ENCODE measurements at regions not wholly inside any gene's neighbourhood (a gene's known extent, or its start where the extent isn't known, plus 50 kb on each side); places are given as distances from the start of the nearest gene placed in this dataset.
"Not testable (repeated sequence)": the region's sequence is repeated elsewhere in the genome, so short reads cannot be mapped to it uniquely, and the experiment has no call there.

GRCh38 chr2:81073412-81073811 lies 768.9 kb upstream of the LRRTM1 start:
- DNase-seq = no peak

- DNase-seq = no peak
Measured at GRCh38 chr2:81068144-81068543, 763.6 kb upstream of the LRRTM1 start.

- DNase-seq = no peak
Measured at GRCh38 chr2:81061016-81061415, 756.5 kb upstream of the LRRTM1 start.

- no peak for DNase-seq
Measured at GRCh38 chr2:81050580-81051095, 746.1 kb upstream of the LRRTM1 start.

GRCh38 chr2:81043681-81044080 lies 739.1 kb upstream of the LRRTM1 start:
- no peak for DNase-seq

GRCh38 chr2:81007104-81007503 lies 702.6 kb upstream of the LRRTM1 start:
- no peak for DNase-seq

- no peak for DNase-seq
Measured at GRCh38 chr2:81002906-81003305, 698.4 kb upstream of the LRRTM1 start.

- no peak for DNase-seq
Measured at GRCh38 chr2:80987466-80987865, 682.9 kb upstream of the LRRTM1 start.

- DNase-seq = no peak
Measured at GRCh38 chr2:80969900-80970299, 665.3 kb upstream of the LRRTM1 start.

GRCh38 chr2:80968450-80968849 lies 663.9 kb upstream of the LRRTM1 start:
- no peak for DNase-seq

GRCh38 chr2:80947601-80948130 lies 643.1 kb upstream of the LRRTM1 start:
- no peak for DNase-seq

GRCh38 chr2:80943487-80943886 lies 638.9 kb upstream of the LRRTM1 start:
- DNase-seq = no peak

- no peak for DNase-seq
Measured at GRCh38 chr2:80942766-80943165, 638.2 kb upstream of the LRRTM1 start.

- no peak for DNase-seq
Measured at GRCh38 chr2:80938463-80938862, 633.9 kb upstream of the LRRTM1 start.

GRCh38 chr2:80931820-80932219 lies 627.3 kb upstream of the LRRTM1 start:
- not testable (repeated sequence) for DNase-seq

GRCh38 chr2:80930777-80931176 lies 626.2 kb upstream of the LRRTM1 start:
- DNase-seq = no peak

GRCh38 chr2:80926168-80926567 lies 621.6 kb upstream of the LRRTM1 start:
- no peak for DNase-seq

- no peak for DNase-seq
Measured at GRCh38 chr2:80896576-80896975, 592.0 kb upstream of the LRRTM1 start.

- no peak for DNase-seq
Measured at GRCh38 chr2:80894486-80894885, 589.9 kb upstream of the LRRTM1 start.

- DNase-seq = no peak
Measured at GRCh38 chr2:80893711-80894110, 589.2 kb upstream of the LRRTM1 start.

- no peak for DNase-seq
Measured at GRCh38 chr2:80889009-80889408, 584.5 kb upstream of the LRRTM1 start.

GRCh38 chr2:80887841-80888378 lies 583.4 kb upstream of the LRRTM1 start:
- DNase-seq = no peak

GRCh38 chr2:80874374-80874773 lies 569.8 kb upstream of the LRRTM1 start:
- DNase-seq = no peak

- DNase-seq = no peak
Measured at GRCh38 chr2:80869858-80870438, 565.4 kb upstream of the LRRTM1 start.
